A673 (cell line): ENCODE measurements at regions not wholly inside any gene's neighbourhood (a gene's known extent, or its start where the extent isn't known, plus 50 kb on each side); places are given as distances from the start of the nearest gene placed in this dataset.

Experiments
- CTCF ChIP-seq: fragments of 300-800, 200-600 bp; sonication (generic); conservative IDR thresholded peaks from 2 replicates; pipeline ENCODE4 v1.5.1; 2017; ENCODE audit warnings: low read depth, mild to moderate bottlenecking, antibody characterized with exemption, low read length, moderate library complexity, mixed read lengths
- EZH2 ChIP-seq: fragments of 200-600 bp; sonication (generic); IDR thresholded peaks from 2 replicates; pipeline ENCODE4 v1.6.1; 2017; ENCODE audit warnings: borderline replicate concordance, low read depth, mild to moderate bottlenecking, mixed read lengths, antibody characterized with exemption, low read length; ENCODE audit not compliant: poor library complexity, severe bottlenecking

DNA sequence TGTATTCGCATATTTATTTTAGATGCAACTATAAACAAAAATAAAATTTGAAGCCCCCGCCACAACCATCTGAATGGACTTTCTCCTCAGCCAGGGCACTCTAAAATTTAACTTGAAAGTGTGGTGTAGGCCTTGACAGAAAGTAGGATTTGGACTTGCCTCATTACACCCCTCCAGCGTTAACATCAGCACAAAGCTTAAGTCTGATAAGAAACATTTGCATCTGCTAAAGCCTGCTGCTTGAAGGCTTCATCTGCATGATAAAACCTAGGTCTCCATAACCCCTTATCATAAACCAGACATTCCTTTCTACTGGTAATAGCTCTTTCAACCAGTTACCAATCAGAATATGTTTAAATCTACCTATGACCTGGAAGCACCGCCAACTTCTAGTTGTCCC lies 1046.5 kb downstream of the FAT4 start:
- TF ChIP-seq CTCF = no peak
- TF ChIP-seq EZH2 = no peak
